ENCODE measurements at regions not wholly inside any gene's neighbourhood (a gene's known extent, or its start where the extent isn't known, plus 50 kb on each side); places are given as distances from the start of the nearest gene placed in this dataset.

GRCh38 chr1:194298007-194298598, 1111.7 kb upstream of the B3GALT2 start:
- H3K4me3 ChIP-seq (ENCODE audit: control insufficient read depth, low read depth, low read length): no peak overlapping the region
- TF ChIP-seq, protein P1, sequence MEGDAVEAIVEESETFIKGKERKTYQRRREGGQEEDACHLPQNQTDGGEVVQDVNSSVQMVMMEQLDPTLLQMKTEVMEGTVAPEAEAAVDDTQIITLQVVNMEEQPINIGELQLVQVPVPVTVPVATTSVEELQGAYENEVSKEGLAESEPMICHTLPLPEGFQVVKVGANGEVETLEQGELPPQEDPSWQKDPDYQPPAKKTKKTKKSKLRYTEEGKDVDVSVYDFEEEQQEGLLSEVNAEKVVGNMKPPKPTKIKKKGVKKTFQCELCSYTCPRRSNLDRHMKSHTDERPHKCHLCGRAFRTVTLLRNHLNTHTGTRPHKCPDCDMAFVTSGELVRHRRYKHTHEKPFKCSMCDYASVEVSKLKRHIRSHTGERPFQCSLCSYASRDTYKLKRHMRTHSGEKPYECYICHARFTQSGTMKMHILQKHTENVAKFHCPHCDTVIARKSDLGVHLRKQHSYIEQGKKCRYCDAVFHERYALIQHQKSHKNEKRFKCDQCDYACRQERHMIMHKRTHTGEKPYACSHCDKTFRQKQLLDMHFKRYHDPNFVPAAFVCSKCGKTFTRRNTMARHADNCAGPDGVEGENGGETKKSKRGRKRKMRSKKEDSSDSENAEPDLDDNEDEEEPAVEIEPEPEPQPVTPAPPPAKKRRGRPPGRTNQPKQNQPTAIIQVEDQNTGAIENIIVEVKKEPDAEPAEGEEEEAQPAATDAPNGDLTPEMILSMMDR (IDR thresholded peaks at IDR 0.05; ENCODE audit: control insufficient read depth, insufficient read depth, low read depth, low read length, missing control alignments): no peak
- no peak for DNase-seq (ENCODE audit: low read depth)

DNA sequence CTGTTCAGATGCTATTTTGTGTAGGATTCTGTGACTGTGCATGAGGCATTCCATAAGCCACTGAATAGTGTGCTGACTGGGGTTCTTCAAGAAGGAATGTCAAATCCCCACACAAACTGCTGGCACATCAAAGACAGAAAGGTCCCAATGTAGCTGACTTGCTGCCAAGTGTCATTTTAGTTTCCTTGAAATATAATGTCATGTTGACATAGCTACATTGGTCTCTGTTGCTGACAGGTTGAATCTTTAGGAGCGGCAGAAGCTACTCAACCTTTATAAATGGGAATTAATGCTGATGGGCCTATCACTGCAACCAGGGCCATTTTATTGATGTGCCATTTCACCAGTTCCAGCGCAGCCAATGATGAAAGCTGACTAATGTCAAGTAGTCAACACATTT, 1110.7 kb upstream of the B3GALT2 start:
- no peak overlapping the region for H3K4me3 ChIP-seq (ENCODE audit: control insufficient read depth, low read depth, low read length)
- TF ChIP-seq, protein P1 (IDR thresholded peaks at IDR 0.05; ENCODE audit: control insufficient read depth, insufficient read depth, low read depth, low read length, missing control alignments): no peak
- DNase-seq (ENCODE audit: low read depth): no peak

- no peak overlapping the region for H3K4me3 ChIP-seq (ENCODE audit: control insufficient read depth, low read depth, low read length)
- TF ChIP-seq, protein P1 (IDR thresholded peaks at IDR 0.05; ENCODE audit: control insufficient read depth, insufficient read depth, low read depth, low read length, missing control alignments): no peak
- no peak for DNase-seq (ENCODE audit: low read depth)
Observed at GRCh38 chr1:194296201-194296600, 1109.8 kb upstream of the B3GALT2 start.

GRCh38 chr1:194295685-194296084, 1109.3 kb upstream of the B3GALT2 start:
- TF ChIP-seq, protein P1 (IDR thresholded peaks at IDR 0.05; ENCODE audit: control insufficient read depth, insufficient read depth, low read depth, low read length, missing control alignments): no peak
- no peak for DNase-seq (ENCODE audit: low read depth)
- H3K4me3 ChIP-seq (ENCODE audit: control insufficient read depth, low read depth, low read length): no peak overlapping the region

GRCh38 chr1:194293851-194294405, 1107.5 kb upstream of the B3GALT2 start:
- no peak overlapping the region for H3K4me3 ChIP-seq (ENCODE audit: control insufficient read depth, low read depth, low read length)
- no peak for DNase-seq (ENCODE audit: low read depth)
- TF ChIP-seq, protein P1 (IDR thresholded peaks at IDR 0.05; ENCODE audit: control insufficient read depth, insufficient read depth, low read depth, low read length, missing control alignments): no peak

DNA sequence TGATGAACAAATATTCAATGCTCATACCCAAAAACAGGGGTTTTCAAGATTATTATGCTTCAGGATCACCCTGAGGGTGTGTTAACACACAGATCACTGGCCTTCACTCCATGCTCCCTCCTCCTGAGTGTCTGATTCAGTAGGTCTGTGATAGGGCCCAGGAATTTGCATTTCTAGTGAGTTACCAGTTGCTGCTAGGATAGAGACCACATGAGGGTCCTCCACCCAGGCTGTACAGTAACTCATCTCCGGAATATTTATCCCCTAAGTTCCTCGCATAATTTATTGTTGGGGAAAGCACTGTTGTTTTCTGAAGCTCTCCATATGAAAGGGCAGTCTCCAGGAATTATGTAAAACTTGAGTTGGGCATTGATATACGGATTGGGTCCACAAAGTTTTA, 1106.6 kb upstream of the B3GALT2 start:
- no peak overlapping the region for H3K4me3 ChIP-seq (ENCODE audit: control insufficient read depth, low read depth, low read length)
- TF ChIP-seq, protein P1 (IDR thresholded peaks at IDR 0.05; ENCODE audit: control insufficient read depth, insufficient read depth, low read depth, low read length, missing control alignments): no peak
- DNase-seq (ENCODE audit: low read depth): no peak

Measured in AG09309 (cell line).